Upper lobe of right lung (tissue), 1 donor: ENCODE measurements at regions not wholly inside any gene's neighbourhood (a gene's known extent, or its start where the extent isn't known, plus 50 kb on each side); places are given as distances from the start of the nearest gene placed in this dataset.
A peak's percentile ranks its signal among the peaks of the same experiment; 100 is the strongest.

Source experiments
- ATAC-seq: fragments of 200-7000 bp; cut with Tn5 transposase; one replicate; pipeline ENCODE4 v1.9.1; 2020; ENCODE audit warnings: mild to moderate bottlenecking, moderate library complexity
- DNase-seq: peaks from one replicate; pipeline ENCODE4 v3.0.0-alpha.2; 2020
- H3K27ac ChIP-seq: fragments of 200-600 bp; one replicate; pipeline ENCODE4 v1.8.0; 2022
- H3K27me3 ChIP-seq: fragments of 200-600 bp; one replicate; pipeline ENCODE4 v1.8.0; 2022; ENCODE audit warnings: mild to moderate bottlenecking
- H3K36me3 ChIP-seq: fragments of 200-600 bp; one replicate; pipeline ENCODE4 v1.8.0; 2022
- H3K4me1 ChIP-seq: fragments of 200-600 bp; one replicate; pipeline ENCODE4 v1.8.0; 2022
- H3K4me3 ChIP-seq: fragments of 200-600 bp; one replicate; pipeline ENCODE4 v1.8.0; 2022; ENCODE audit warnings: mild to moderate bottlenecking
- H3K9me3 ChIP-seq: fragments of 200-600 bp; one replicate; pipeline ENCODE4 v1.8.0; 2022
- CTCF ChIP-seq: fragments of 200-600 bp; IDR thresholded peaks from one replicate; pipeline ENCODE4 v1.8.0; 2022; ENCODE audit warnings: antibody characterized with exemption
- intact Hi-C: fragments of 100-400 bp; cut with DNase I; formaldehyde crosslinking; loops from one replicate; pipeline ENCODE4 v1.11.0; 2022
- donor health status: DM: no; HTN: yes; CAD: no; lungs with severe emphysema.

- DNase-seq, result no peak
- Histone ChIP-seq H3K4me1 (no peaks in the 10 kb centered on the region), H3K27me3 (no peaks in the 10 kb centered on the region), H3K9me3 (no peaks in the 10 kb centered on the region), H3K36me3 (no peaks in the 10 kb centered on the region), H3K4me3 (no peak overlapping the region), H3K27ac (no peak overlapping the region)
- peak; percentile 15 for TF ChIP-seq CTCF
- intact Hi-C loops, result no loop called here
- peak; percentile 94 for ATAC-seq
Observed at GRCh38 chr6:12369781-12370262, 79.7 kb downstream of the EDN1 start.

- H3K4me3 ChIP-seq, result no peak overlapping the region
- intact Hi-C loops, result no loop called here
- H3K27me3 ChIP-seq, result no peaks in the 10 kb centered on the region
- H3K4me1 ChIP-seq, result no peaks in the 10 kb centered on the region
- ATAC-seq, result no peak
- no peak overlapping the region for H3K27ac ChIP-seq
- H3K9me3 ChIP-seq, result no peaks in the 10 kb centered on the region
- no peak for DNase-seq
- no peaks in the 10 kb centered on the region for H3K36me3 ChIP-seq
- no peak for TF ChIP-seq CTCF
Observed at GRCh38 chr6:12371151-12371550, 81.0 kb downstream of the EDN1 start.

GRCh38 chr6:12371641-12372146 is 81.5 kb downstream of the EDN1 start:
- no peak for ATAC-seq
- intact Hi-C loops, result no loop called here
- H3K27me3 ChIP-seq, result no peaks in the 10 kb centered on the region
- no peaks in the 10 kb centered on the region for H3K9me3 ChIP-seq
- no peak overlapping the region for H3K4me3 ChIP-seq
- H3K27ac ChIP-seq, result no peak overlapping the region
- H3K4me1 ChIP-seq, result no peaks in the 10 kb centered on the region
- DNase-seq, result no peak
- no peak for TF ChIP-seq CTCF
- H3K36me3 ChIP-seq, result no peaks in the 10 kb centered on the region

GRCh38 chr6:12379181-12379580 is 89.0 kb downstream of the EDN1 start:
- H3K27me3 ChIP-seq, result no peaks in the 10 kb centered on the region
- no peak overlapping the region for H3K4me3 ChIP-seq
- no peak for TF ChIP-seq CTCF
- intact Hi-C loops, result no loop called here
- no peaks in the 10 kb centered on the region for H3K36me3 ChIP-seq
- no peak for DNase-seq
- H3K4me1 ChIP-seq, result no peaks in the 10 kb centered on the region
- ATAC-seq, result no peak
- H3K27ac ChIP-seq, result no peak overlapping the region
- H3K9me3 ChIP-seq, result no peaks in the 10 kb centered on the region

GRCh38 chr6:12381587-12381986 is 91.4 kb downstream of the EDN1 start:
- DNase-seq (no peak), ATAC-seq (no peak)
- Histone ChIP-seq H3K27ac (no peak overlapping the region), H3K36me3 (no peaks in the 10 kb centered on the region), H3K4me3 (no peak overlapping the region), H3K27me3 (no peaks in the 10 kb centered on the region), H3K9me3 (no peaks in the 10 kb centered on the region), H3K4me1 (no peaks in the 10 kb centered on the region)
- intact Hi-C loops, result no loop called here
- TF ChIP-seq CTCF, result no peak

GRCh38 chr6:12383448-12383847 is 93.3 kb downstream of the EDN1 start:
- no peaks in the 10 kb centered on the region for H3K27me3 ChIP-seq

More at GRCh38 chr6:12383448-12383847, 93.3 kb downstream of the EDN1 start:
- intact Hi-C loops, result no loop called here
- Histone ChIP-seq H3K36me3 (no peaks in the 10 kb centered on the region), H3K4me1 (no peaks in the 10 kb centered on the region), H3K27ac (no peak overlapping the region), H3K4me3 (no peak overlapping the region), H3K9me3 (no peaks in the 10 kb centered on the region)
- DNase-seq (no peak), ATAC-seq (no peak)
- no peak for TF ChIP-seq CTCF
